ENCODE measurements at regions not wholly inside any gene's neighbourhood (a gene's known extent, or its start where the extent isn't known, plus 50 kb on each side); places are given as distances from the start of the nearest gene placed in this dataset.

- TF ChIP-seq EZH2 (IDR thresholded peaks at IDR 0.05; ENCODE audit: borderline replicate concordance, low read length) = no peak
- TF ChIP-seq CTCF (IDR thresholded peaks at IDR 0.05; ENCODE audit: low read length) = no peak
Measured at GRCh38 chr18:39872651-39873050, 2082.4 kb upstream of the PIK3C3 start.
